T-helper 2 cell treated with Interferon-gamma antibody and Interleukin-4, amounts not matched to agents 5 μg/mL and 100 μg/mL, for 36 hours (primary cell): ENCODE measurements at regions not wholly inside any gene's neighbourhood (a gene's known extent, or its start where the extent isn't known, plus 50 kb on each side); places are given as distances from the start of the nearest gene placed in this dataset.
"Not testable (repeated sequence)": the region's sequence is repeated elsewhere in the genome, so short reads cannot be mapped to it uniquely, and the experiment has no call there.

Source experiments
- DNase-seq: peaks from one replicate; pipeline ENCODE4 v3.0.0; 2021; ENCODE audit warnings: low spot score
- H3K27ac Mint-ChIP-seq: one replicate; pipeline ENCODE4 v1.8.0; 2021; ENCODE audit warnings: mild to moderate bottlenecking, mixed read lengths
- H3K27me3 Mint-ChIP-seq: one replicate; pipeline ENCODE4 v1.8.0; 2021; ENCODE audit warnings: low read depth, mixed read lengths
- H3K36me3 Mint-ChIP-seq: one replicate; pipeline ENCODE4 v1.8.0; 2021; ENCODE audit warnings: low read depth, mixed read lengths
- H3K4me1 Mint-ChIP-seq: one replicate; pipeline ENCODE4 v1.8.0; 2021; ENCODE audit warnings: low read depth, mixed read lengths
- H3K4me3 Mint-ChIP-seq: one replicate; pipeline ENCODE4 v1.8.0; 2022; ENCODE audit warnings: mild to moderate bottlenecking, moderate library complexity, mixed read lengths
- H3K9me3 Mint-ChIP-seq: one replicate; pipeline ENCODE4 v1.8.0; 2021; ENCODE audit warnings: mixed read lengths

DNA sequence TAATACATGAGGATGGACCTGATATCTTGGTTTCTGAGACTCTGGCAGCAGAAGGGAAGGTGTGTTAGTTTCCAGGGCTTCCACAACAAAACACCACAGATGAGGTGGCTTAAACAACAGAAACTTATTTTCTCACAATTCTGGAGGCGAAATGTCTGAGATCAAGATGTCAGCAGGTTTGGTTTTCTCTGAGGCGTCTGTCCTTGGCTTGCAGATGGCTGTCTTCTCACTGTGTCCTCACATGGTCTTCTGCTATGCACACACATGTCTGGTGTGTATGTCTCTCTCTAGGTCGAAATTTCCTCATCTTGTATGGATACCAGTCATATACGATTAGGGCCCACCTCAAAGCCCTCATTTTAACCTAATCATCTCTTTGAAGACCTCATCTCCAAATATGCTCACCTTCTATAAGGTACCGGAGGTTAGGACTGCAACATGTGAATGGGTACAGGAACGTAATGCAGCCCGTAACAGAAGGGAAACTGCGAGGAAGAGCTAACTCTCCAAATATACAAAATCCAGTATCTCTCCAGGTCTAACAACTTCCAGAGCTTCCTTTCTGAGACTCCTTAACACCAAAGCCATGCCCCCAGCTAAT, 139.8 kb upstream of the SMARCA2 start:
- H3K27ac Mint-ChIP-seq, result no peak overlapping the region
- no peak for DNase-seq
- peaks cover 20% of the 10 kb centered on the region for H3K27me3 Mint-ChIP-seq
- peaks cover 11% of the 10 kb centered on the region for H3K4me1 Mint-ChIP-seq
- H3K9me3 Mint-ChIP-seq, result no peaks in the 10 kb centered on the region
- H3K36me3 Mint-ChIP-seq, result no peaks in the 10 kb centered on the region
- H3K4me3 Mint-ChIP-seq, result no peak overlapping the region

- Mint-ChIP-seq H3K4me1 (peaks cover 11% of the 10 kb centered on the region), H3K9me3 (no peaks in the 10 kb centered on the region), H3K4me3 (no peak overlapping the region), H3K27ac (no peak overlapping the region), H3K36me3 (no peaks in the 10 kb centered on the region), H3K27me3 (peaks cover 15% of the 10 kb centered on the region)
- peak; percentile 65 for DNase-seq
These were observed 139.2 kb upstream of the SMARCA2 start for GRCh38 chr9:1875921-1876448.

GRCh38 chr9:1876891-1877496, 138.2 kb upstream of the SMARCA2 start:
- no peak overlapping the region for H3K4me3 Mint-ChIP-seq
- no peak for DNase-seq
- H3K4me1 Mint-ChIP-seq, result peaks cover 11% of the 10 kb centered on the region
- peaks cover 14% of the 10 kb centered on the region for H3K27me3 Mint-ChIP-seq
- no peaks in the 10 kb centered on the region for H3K9me3 Mint-ChIP-seq
- H3K36me3 Mint-ChIP-seq, result no peaks in the 10 kb centered on the region
- H3K27ac Mint-ChIP-seq, result no peak overlapping the region

- H3K36me3 Mint-ChIP-seq, result no peaks in the 10 kb centered on the region
- H3K27ac Mint-ChIP-seq, result no peak overlapping the region
- H3K27me3 Mint-ChIP-seq, result peaks cover 10% of the 10 kb centered on the region
- no peak overlapping the region for H3K4me3 Mint-ChIP-seq
- H3K9me3 Mint-ChIP-seq, result no peaks in the 10 kb centered on the region
- no peak for DNase-seq
- H3K4me1 Mint-ChIP-seq, result peaks cover 11% of the 10 kb centered on the region
These were observed 137.2 kb upstream of the SMARCA2 start for GRCh38 chr9:1877951-1878350.

DNA sequence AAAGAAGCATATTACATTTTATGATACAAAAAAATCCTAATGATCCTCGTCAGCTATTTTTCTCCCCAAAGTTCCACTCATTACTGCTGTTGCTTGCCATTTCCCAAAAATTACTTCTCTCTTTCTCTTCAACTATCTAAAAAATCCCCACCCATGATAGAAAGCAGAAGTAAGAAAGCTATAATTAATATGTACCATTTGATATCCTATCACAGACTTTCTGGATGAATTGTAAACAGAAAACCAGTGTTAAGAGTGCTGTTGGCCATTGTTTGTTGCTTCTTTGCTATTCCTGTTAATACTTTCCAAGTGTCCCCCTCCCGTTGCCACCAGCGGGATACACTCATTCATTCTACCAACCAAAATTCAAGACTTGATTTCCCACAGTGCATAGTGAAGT, 136.3 kb upstream of the SMARCA2 start:
- peaks cover 6% of the 10 kb centered on the region for H3K27me3 Mint-ChIP-seq
- H3K9me3 Mint-ChIP-seq, result no peaks in the 10 kb centered on the region
- H3K4me3 Mint-ChIP-seq, result no peak overlapping the region
- no peaks in the 10 kb centered on the region for H3K36me3 Mint-ChIP-seq
- DNase-seq, result no peak
- H3K4me1 Mint-ChIP-seq, result peaks cover 11% of the 10 kb centered on the region
- H3K27ac Mint-ChIP-seq, result no peak overlapping the region

GRCh38 chr9:1879501-1879900, 135.6 kb upstream of the SMARCA2 start:
- peaks cover 10% of the 10 kb centered on the region for H3K27me3 Mint-ChIP-seq
- H3K4me1 Mint-ChIP-seq, result peaks cover 11% of the 10 kb centered on the region
- H3K4me3 Mint-ChIP-seq, result no peak overlapping the region
- no peaks in the 10 kb centered on the region for H3K9me3 Mint-ChIP-seq
- no peak overlapping the region for H3K27ac Mint-ChIP-seq
- H3K36me3 Mint-ChIP-seq, result no peaks in the 10 kb centered on the region
- DNase-seq, result peak; percentile 34

DNA sequence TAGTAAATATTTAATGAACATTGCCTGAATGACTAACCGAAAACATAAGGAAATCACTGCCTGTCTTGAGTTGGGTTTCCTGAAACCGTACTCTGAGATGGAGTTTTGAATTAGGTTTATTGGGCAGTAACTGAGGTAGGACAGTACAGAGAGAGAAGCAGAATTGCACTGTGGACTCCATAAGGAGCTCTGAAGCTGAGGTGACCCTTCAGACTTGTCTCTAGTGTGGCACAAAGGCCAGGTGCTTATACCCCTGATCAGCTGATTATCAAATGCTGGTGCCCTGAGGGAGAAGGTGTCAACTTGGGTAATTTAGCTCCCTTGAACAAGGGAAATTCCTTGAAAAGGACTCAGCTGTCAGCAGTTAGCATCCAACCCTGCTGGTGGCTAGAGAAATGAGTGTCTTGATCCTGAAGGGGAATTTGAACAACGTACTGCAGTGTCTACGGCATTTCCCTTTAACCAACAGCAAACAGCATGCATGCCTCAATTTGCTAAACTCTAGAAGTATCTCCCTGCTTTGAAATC, 135.0 kb upstream of the SMARCA2 start:
- peaks cover 13% of the 10 kb centered on the region for H3K27me3 Mint-ChIP-seq
- H3K4me1 Mint-ChIP-seq, result peaks cover 11% of the 10 kb centered on the region
- no peaks in the 10 kb centered on the region for H3K9me3 Mint-ChIP-seq
- peak; percentile 9 for DNase-seq
- no peak overlapping the region for H3K27ac Mint-ChIP-seq
- H3K4me3 Mint-ChIP-seq, result no peak overlapping the region
- H3K36me3 Mint-ChIP-seq, result no peaks in the 10 kb centered on the region

DNA sequence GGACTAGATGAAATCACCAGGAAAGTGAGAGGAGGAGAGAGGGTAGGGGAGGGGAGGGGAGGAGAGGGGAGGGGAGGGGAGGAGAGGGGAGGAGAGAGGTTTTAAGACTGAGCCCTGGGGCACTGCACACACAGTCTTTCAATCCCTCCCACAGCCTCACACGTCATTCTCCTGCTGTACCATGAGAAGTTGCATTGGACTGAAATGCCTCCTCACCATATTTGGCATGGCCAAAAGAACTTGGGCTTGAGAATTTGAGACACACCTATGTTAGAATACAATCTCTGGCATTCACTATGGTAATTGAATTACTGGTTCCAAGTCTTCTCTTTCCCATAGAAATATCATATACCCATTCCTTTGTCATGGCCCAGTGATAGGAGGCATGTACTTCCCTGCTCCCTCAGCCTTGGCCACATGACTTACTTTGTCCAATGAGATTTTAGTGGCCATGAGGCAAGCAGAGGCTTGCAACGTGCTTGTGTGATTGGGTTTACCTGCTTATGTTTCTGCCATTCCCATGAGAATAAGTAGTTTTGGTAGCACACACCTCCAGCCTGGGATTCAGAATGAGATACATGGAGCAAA, 133.3 kb upstream of the SMARCA2 start:
- Mint-ChIP-seq H3K27me3 (peaks cover 17% of the 10 kb centered on the region), H3K9me3 (no peaks in the 10 kb centered on the region), H3K36me3 (no peaks in the 10 kb centered on the region), H3K4me3 (no peak overlapping the region), H3K27ac (no peak overlapping the region), H3K4me1 (peaks cover 3% of the 10 kb centered on the region)
- DNase-seq, result no peak

DNA sequence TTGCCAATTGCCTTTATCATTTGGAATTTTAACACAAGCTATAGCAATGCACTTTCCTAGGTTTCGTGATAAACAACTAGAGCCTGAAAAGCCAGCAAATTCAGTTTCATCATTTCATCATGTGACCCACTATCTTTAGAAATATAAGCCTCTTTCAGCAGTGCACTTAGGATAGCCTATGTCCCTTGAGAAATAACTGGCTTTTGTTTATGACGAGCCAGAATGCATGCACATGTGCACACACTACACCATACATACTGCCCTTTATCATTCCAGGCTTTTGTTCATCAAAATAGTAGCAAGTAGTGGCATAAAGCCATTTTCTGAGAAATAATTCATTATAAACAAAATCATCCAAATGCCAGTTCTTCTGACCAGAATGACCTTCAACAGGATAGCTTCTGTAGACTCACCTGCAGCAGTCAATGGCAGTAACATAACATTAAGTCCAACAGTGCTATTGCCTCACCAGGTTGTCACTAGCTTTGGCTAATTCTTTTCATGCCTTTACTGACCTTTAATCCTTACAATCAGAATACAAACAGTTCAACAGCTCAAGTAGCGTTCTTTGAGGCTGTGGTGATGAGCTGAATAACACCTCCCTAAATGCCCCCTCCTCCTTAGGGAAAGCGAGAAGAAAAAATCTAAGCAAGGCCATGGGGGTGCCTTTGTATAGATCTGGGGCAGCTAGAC, 132.3 kb upstream of the SMARCA2 start:
- no peaks in the 10 kb centered on the region for H3K9me3 Mint-ChIP-seq
- H3K4me1 Mint-ChIP-seq, result no peaks in the 10 kb centered on the region
- H3K4me3 Mint-ChIP-seq, result no peak overlapping the region
- peaks cover 19% of the 10 kb centered on the region for H3K27me3 Mint-ChIP-seq
- no peak for DNase-seq
- no peak overlapping the region for H3K27ac Mint-ChIP-seq
- no peaks in the 10 kb centered on the region for H3K36me3 Mint-ChIP-seq

GRCh38 chr9:1890201-1890600, 124.9 kb upstream of the SMARCA2 start:
- Mint-ChIP-seq H3K27me3 (peaks cover 30% of the 10 kb centered on the region), H3K4me3 (no peak overlapping the region), H3K4me1 (no peaks in the 10 kb centered on the region), H3K36me3 (no peaks in the 10 kb centered on the region), H3K9me3 (no peaks in the 10 kb centered on the region), H3K27ac (no peak overlapping the region)
- no peak for DNase-seq

- no peak for DNase-seq
- no peak overlapping the region for H3K4me3 Mint-ChIP-seq
- no peak overlapping the region for H3K27ac Mint-ChIP-seq
- no peaks in the 10 kb centered on the region for H3K36me3 Mint-ChIP-seq
- no peaks in the 10 kb centered on the region for H3K9me3 Mint-ChIP-seq
- H3K4me1 Mint-ChIP-seq, result no peaks in the 10 kb centered on the region
- H3K27me3 Mint-ChIP-seq, result peaks cover 31% of the 10 kb centered on the region
These were observed 124.3 kb upstream of the SMARCA2 start for GRCh38 chr9:1890816-1891215.

DNA sequence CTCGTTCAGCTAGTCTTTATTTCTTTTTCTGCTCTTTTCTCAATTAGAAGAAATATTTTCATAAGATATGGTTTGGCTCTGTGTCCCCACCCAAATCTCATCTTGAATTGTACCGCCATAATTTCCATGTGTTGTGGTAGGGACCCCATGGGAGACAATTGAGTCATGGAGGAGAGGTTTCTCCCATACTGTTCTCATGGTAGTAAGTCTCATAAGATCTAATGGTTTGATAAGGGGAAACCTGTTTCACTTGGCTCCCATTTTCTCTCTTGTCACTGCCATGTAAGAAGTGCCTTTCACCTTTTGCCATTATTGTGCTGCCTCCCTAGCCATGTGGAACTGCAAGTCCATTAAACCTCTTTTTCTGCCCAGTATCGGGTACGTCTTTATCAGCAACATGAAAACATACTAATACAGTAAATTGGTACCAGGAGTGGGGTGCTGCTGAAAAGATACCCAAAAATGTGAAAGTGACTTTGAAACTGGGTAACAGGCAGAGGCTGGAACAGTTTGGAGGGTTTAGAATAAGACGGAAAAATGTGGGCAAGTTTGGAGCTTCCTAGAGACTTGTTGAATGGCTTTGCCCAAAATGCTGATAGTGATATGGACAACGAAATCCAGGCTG, 112.0 kb upstream of the SMARCA2 start:
- not testable (repeated sequence) for H3K27ac Mint-ChIP-seq
- peaks cover 10% of the 10 kb centered on the region for H3K9me3 Mint-ChIP-seq

DNA sequence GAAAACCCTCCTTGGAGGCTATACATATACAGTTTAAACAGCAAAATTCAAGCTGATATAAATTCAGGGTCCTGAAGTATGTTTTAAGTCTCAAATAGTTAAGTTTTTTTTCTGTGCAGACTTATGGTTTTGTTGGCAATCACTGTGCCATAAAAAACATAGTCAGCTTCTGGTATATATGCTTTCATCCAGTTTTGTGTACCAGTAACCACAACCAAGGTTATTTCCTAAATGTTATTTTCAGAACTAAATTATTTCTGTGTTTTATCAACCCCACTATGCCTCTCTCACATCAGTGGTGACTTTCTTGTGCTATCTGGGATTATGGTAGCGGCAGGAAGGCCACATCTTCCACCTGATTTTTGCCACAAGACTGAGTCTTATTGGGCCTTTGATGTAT, 107.7 kb upstream of the SMARCA2 start:
- Mint-ChIP-seq H3K27me3 (no peaks in the 10 kb centered on the region), H3K36me3 (no peaks in the 10 kb centered on the region), H3K4me3 (no peak overlapping the region), H3K27ac (no peak overlapping the region), H3K9me3 (peaks cover 10% of the 10 kb centered on the region), H3K4me1 (no peaks in the 10 kb centered on the region)
- DNase-seq, result no peak

More for the DNA sequence above, 112.0 kb upstream of the SMARCA2 start:
- not testable (repeated sequence) for H3K27me3 Mint-ChIP-seq, H3K4me1 Mint-ChIP-seq, H3K4me3 Mint-ChIP-seq, DNase-seq, H3K36me3 Mint-ChIP-seq
